H1 (cell line): ENCODE measurements at regions not wholly inside any gene's neighbourhood (a gene's known extent, or its start where the extent isn't known, plus 50 kb on each side); places are given as distances from the start of the nearest gene placed in this dataset.

ENCODE experiments used
- CEBPB ChIP-seq: IDR thresholded peaks from 2 replicates; pipeline ENCODE4 v1.6.1; 2012; ENCODE audit warnings: low read depth, low read length
- CTCF ChIP-seq, 3 experiments: IDR thresholded peaks; 1 replicate in 2 of 3; 2 replicates in 1 of 3; pipeline versions ENCODE4 v1.5.1 to v1.6.1; 2011; ENCODE audit warnings: low read length in 3 of 3, mild to moderate bottlenecking in 3 of 3, inconsistent platforms in 2 of 3, low read depth in 1 of 3, moderate library complexity in 1 of 3; ENCODE audit not compliant: insufficient read depth in 1 of 3; ENCODE audit errors: control extremely low read depth in 1 of 3
- E2F6 ChIP-seq: IDR thresholded peaks from 2 replicates; pipeline ENCODE4 v1.6.1; 2012; ENCODE audit warnings: inconsistent platforms
- EGR1 ChIP-seq: IDR thresholded peaks from 2 replicates; pipeline ENCODE4 v1.6.1; 2011; ENCODE audit warnings: low read depth, low read length, borderline replicate concordance
- EZH2 ChIP-seq: fragments of 200-600 bp; sonication (generic); IDR thresholded peaks from 2 replicates; pipeline ENCODE4 v1.7.1; 2012; ENCODE audit warnings: low read depth, mild to moderate bottlenecking, moderate library complexity, low read length, inconsistent platforms; ENCODE audit not compliant: severe bottlenecking
- MAX ChIP-seq: IDR thresholded peaks from 2 replicates; pipeline ENCODE4 v1.6.1; 2012; ENCODE audit warnings: inconsistent platforms
- SIX5 ChIP-seq: IDR thresholded peaks from 2 replicates; pipeline ENCODE4 v1.6.1; 2011; ENCODE audit warnings: mild to moderate bottlenecking, low read depth, low read length
- TAF1 ChIP-seq: IDR thresholded peaks from 2 replicates; pipeline ENCODE4 v1.6.1; 2011; ENCODE audit warnings: mild to moderate bottlenecking, low read depth, low read length
- TEAD4 ChIP-seq: IDR thresholded peaks from 2 replicates; pipeline ENCODE4 v1.6.1; 2012; ENCODE audit warnings: low read depth, low read length, inconsistent platforms, mixed read lengths
- USF2 ChIP-seq: IDR thresholded peaks from 2 replicates; pipeline ENCODE4 v1.6.1; 2011; ENCODE audit warnings: low read length, improper control_type of control experiment

GRCh38 chr3:5726621-5727020, 539.1 kb downstream of the EDEM1 start:
- TF ChIP-seq CTCF (IDR thresholded peaks at IDR 0.05; ENCODE audit: control extremely low read depth in 1 of 3, insufficient read depth in 1 of 3, low read depth in 1 of 3, low read length in 3 of 3) (no peak), USF2 (no peak), TEAD4 (no peak), TAF1 (no peak), E2F6 (no peak), MAX (no peak), EGR1 (no peak), EZH2 (no peak), SIX5 (no peak), CEBPB (no peak)
